ENCODE measurements at regions not wholly inside any gene's neighbourhood (a gene's known extent, or its start where the extent isn't known, plus 50 kb on each side); places are given as distances from the start of the nearest gene placed in this dataset.
A peak's percentile ranks its signal among the peaks of the same experiment; 100 is the strongest.

DNA sequence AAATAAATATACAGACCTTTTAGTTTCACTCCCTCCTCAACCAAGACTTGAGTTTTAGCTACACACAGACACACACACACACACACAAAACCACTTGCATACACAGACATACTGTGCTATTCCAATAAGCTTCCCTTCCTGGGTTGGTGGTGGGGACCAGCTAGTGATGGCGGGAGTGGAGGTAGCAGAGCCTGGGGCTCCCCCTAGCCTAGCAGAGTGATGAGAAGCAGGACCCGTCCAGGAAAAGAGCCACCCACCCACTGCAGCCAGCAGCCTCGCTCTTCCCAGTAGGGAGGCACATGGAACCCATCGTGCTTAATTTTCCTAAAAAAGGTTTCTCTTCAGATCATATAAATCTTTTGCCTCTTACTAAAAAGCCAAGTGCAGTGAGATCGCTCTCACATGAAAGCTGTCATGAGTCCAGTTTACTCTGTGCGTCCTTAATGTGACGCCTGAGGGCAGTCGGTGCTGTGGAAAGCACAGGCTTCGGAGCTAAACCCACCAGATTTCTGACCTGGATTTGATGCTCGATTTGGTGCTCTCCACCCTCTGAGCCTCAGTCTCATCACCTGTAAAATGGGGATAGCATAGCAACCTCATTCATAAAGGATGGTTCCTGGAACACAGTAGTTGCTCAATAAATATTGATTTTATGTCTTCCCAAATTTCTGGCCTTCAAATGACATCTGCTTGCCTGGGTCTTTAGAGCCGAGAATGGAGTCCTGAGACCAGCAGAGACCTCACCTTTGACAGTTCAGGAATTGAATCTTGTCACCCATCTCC lies 60.1 kb upstream of the YWHAQ start:
- intact Hi-C loops (cut with DNase I; ENCODE audit: low total_unique reads), result no loop called here
- peaks cover 0 to 10% (median 8%) of the 10 kb centered on the region in 4 donors for H3K4me1 ChIP-seq
- H3K27ac ChIP-seq, result no peak overlapping the region
- 89 to 93% (median 92%) methylated on average over 10 to 11 of the region's 11 CpGs for WGBS, 5 donors
- no peaks in the 10 kb centered on the region for H3K9me3 ChIP-seq
- TF ChIP-seq POLR2AphosphoS5 (IDR thresholded peaks at IDR 0.05) (no peak), POLR2A (IDR thresholded peaks at IDR 0.05) (no peak), EP300 (IDR thresholded peaks at IDR 0.05) (no peak)
- TF ChIP-seq, protein P1, sequence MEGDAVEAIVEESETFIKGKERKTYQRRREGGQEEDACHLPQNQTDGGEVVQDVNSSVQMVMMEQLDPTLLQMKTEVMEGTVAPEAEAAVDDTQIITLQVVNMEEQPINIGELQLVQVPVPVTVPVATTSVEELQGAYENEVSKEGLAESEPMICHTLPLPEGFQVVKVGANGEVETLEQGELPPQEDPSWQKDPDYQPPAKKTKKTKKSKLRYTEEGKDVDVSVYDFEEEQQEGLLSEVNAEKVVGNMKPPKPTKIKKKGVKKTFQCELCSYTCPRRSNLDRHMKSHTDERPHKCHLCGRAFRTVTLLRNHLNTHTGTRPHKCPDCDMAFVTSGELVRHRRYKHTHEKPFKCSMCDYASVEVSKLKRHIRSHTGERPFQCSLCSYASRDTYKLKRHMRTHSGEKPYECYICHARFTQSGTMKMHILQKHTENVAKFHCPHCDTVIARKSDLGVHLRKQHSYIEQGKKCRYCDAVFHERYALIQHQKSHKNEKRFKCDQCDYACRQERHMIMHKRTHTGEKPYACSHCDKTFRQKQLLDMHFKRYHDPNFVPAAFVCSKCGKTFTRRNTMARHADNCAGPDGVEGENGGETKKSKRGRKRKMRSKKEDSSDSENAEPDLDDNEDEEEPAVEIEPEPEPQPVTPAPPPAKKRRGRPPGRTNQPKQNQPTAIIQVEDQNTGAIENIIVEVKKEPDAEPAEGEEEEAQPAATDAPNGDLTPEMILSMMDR (IDR thresholded peaks at IDR 0.05), result no peak
- no peak overlapping the region for H3K4me3 ChIP-seq
- no peak for DNase-seq
- no peaks in the 10 kb centered on the region for H3K36me3 ChIP-seq
- no peaks in the 10 kb centered on the region for H3K27me3 ChIP-seq

DNA sequence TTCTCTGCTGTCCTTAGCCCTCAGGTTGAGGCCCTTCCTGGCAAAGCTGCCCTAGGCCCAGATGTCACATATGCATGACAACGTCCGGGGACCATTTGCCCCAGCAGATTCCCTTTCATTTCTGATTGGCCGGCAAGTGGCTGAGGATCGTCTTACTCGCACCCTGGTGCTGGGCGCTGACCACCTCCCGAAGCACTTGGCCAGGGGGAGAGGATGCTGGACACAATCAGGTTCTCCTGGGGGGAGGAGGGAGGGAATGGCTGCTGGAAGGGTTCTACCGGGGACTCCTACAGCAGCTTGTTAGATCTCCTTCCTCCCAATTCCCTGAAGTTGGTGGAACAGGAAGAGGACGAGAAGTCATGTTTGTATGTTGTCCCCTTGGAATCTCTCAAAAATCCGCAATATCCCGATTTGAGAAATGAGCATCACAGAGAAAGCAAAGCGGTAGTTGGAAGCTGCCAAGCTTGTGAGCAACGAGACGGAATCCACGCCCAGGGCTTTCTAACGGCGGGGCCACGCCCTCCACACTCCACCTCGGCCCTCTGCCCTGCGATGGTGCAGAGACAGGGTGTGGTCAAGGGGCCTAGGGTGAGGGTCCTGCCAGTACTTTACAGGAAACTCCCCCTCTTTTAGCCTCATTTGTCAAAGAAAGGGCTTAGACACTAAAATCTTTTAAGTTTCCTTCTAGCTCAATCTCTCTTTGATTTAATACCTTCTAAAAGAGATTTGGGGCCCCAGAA lies 61.8 kb upstream of the YWHAQ start:
- intact Hi-C loops (cut with DNase I; ENCODE audit: low total_unique reads), result no loop called here
- DNase-seq, result peak in 1 of 2 donors; percentile 39

DNA sequence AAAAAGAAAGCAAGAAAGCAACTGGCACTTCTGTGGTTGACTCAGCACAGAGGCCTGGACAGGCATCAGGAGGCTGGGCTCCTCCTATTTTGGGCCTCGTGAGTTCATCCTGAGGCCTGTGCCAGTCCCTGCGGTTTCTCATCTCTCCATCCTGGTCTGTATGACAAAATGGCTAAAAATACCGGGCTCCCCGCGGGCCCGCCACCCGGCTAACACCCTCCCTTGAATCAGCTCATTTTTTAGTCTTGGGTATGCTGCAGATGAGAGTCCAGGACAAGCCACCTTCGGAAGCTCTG lies 62.3 kb upstream of the YWHAQ start:
- Histone ChIP-seq H3K9me3 (no peaks in the 10 kb centered on the region), H3K4me1 (peaks cover 0 to 10% (median 8%) of the 10 kb centered on the region in 4 donors), H3K36me3 (no peaks in the 10 kb centered on the region), H3K27me3 (no peaks in the 10 kb centered on the region), H3K27ac (peak overlapping the region in 2 of 5 donors; percentile 41 to 64), H3K4me3 (peak overlapping the region in 1 of 4 donors; percentile 2)
- 44 to 77% (median 73%) methylated on average over 7 to 8 of the region's 8 CpGs for WGBS, 5 donors
- TF ChIP-seq POLR2AphosphoS5 (IDR thresholded peaks at IDR 0.05), result peak in 1 of 3 donors; percentile 13
- no peak for TF ChIP-seq POLR2A (IDR thresholded peaks at IDR 0.05)
- TF ChIP-seq, protein P1 (IDR thresholded peaks at IDR 0.05), result no peak
- TF ChIP-seq EP300 (IDR thresholded peaks at IDR 0.05), result no peak
- intact Hi-C loops (cut with DNase I; ENCODE audit: low total_unique reads), result no loop called here
- peak in 1 of 2 donors; percentile 42 for DNase-seq

More for the DNA sequence above, 61.8 kb upstream of the YWHAQ start:
- Histone ChIP-seq H3K4me1 (peaks cover 0 to 10% (median 8%) of the 10 kb centered on the region in 4 donors), H3K27ac (peak overlapping the region in 2 of 5 donors; percentile 41 to 64), H3K36me3 (no peaks in the 10 kb centered on the region), H3K27me3 (no peaks in the 10 kb centered on the region), H3K9me3 (no peaks in the 10 kb centered on the region), H3K4me3 (peak overlapping the region in 1 of 4 donors; percentile 2)
- TF ChIP-seq, protein P1 (IDR thresholded peaks at IDR 0.05), result no peak
- TF ChIP-seq POLR2AphosphoS5 (IDR thresholded peaks at IDR 0.05), result no peak
- no peak for TF ChIP-seq EP300 (IDR thresholded peaks at IDR 0.05)
- no peak for TF ChIP-seq POLR2A (IDR thresholded peaks at IDR 0.05)
- 29 to 48% (median 37%) methylated on average over 19 to 20 of the region's 20 CpGs for WGBS, 5 donors

DNA sequence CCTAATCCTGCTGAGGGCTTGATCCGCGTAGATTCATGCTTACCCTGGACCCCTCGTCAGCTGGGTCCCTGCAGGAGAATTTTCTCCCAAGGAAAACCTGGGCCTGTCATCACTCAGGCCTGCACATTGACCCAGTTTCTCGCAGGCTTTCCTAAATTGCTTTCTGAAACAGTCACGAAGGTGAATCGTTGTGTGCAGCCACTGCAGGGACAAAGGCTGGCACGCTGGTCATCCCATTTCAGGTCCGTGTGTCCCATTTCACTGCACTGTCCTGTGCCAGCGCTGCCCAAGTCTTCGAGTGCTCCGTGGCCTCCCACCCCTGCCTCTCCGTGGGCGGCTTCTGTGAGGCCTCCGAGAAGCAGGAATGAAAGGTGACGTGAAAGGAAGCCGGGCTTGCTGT lies 62.8 kb upstream of the YWHAQ start:
- intact Hi-C loops (cut with DNase I; ENCODE audit: low total_unique reads), result no loop called here
- Histone ChIP-seq H3K9me3 (no peaks in the 10 kb centered on the region), H3K4me3 (no peak overlapping the region), H3K36me3 (no peaks in the 10 kb centered on the region), H3K4me1 (peaks cover 0 to 10% (median 8%) of the 10 kb centered on the region in 4 donors), H3K27ac (peak overlapping the region in 1 of 5 donors; percentile 64), H3K27me3 (no peaks in the 10 kb centered on the region)
- no peak for TF ChIP-seq EP300 (IDR thresholded peaks at IDR 0.05)
- TF ChIP-seq, protein P1 (IDR thresholded peaks at IDR 0.05), result no peak
- WGBS, 5 donors, result 92 to 96% (median 95%) methylated on average over 16 of the region's 16 CpGs
- no peak for DNase-seq

Measured in stomach (tissue), 8 donors.